Islet of Langerhans (tissue), 1 donor: ENCODE measurements at regions not wholly inside any gene's neighbourhood (a gene's known extent, or its start where the extent isn't known, plus 50 kb on each side); places are given as distances from the start of the nearest gene placed in this dataset.

Experiments used
- FAIRE-seq: peaks from one replicate; lab custom pipeline; 2011; peaks lifted over from hg19 to GRCh38; lab: Jason Lieb, UNC

- no peak for FAIRE-seq
Measured at GRCh38 chr1:58310469-58310868, 236.1 kb downstream of the OMA1 start.

- FAIRE-seq: no peak
Measured at GRCh38 chr1:58308206-58308605, 238.3 kb downstream of the OMA1 start.

DNA sequence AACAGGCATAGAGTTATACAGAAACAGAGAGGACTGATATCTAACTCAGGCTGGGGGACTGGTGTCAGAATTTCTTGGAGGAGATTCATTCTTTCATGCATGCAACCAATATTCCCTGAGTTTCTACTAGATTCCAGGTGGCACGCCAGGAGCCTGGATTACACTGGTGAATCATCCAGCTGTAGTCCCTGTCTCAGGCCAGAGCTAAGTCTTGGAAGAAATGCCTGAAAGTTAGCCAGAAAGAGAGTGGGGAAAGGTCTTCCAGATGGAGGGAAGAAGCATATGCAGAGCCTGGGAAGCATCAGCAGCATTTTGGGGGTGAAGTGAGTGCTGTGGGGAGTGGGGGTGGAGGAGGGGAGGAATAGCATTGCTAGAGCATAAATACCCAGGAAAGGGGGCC lies 239.1 kb downstream of the OMA1 start:
- FAIRE-seq: no peak

DNA sequence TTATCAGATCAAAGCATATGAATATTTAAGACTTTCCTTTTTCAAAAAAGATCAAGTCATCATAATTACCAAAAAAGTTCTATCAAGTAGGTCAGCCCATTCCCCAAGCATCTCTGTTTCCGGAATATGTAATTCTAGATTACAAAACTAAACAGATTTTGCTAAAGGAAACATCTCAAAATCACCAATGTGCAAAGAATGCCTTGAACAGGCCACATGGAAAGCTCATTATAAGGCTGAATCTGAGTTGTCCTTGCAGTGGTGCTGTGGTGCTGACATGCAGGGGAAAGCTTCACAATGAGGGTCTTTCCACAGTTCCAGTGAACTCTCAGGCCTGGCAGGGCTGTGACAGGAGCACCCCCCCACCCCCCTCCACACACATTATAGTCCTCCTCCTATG lies 240.9 kb downstream of the OMA1 start:
- no peak for FAIRE-seq

DNA sequence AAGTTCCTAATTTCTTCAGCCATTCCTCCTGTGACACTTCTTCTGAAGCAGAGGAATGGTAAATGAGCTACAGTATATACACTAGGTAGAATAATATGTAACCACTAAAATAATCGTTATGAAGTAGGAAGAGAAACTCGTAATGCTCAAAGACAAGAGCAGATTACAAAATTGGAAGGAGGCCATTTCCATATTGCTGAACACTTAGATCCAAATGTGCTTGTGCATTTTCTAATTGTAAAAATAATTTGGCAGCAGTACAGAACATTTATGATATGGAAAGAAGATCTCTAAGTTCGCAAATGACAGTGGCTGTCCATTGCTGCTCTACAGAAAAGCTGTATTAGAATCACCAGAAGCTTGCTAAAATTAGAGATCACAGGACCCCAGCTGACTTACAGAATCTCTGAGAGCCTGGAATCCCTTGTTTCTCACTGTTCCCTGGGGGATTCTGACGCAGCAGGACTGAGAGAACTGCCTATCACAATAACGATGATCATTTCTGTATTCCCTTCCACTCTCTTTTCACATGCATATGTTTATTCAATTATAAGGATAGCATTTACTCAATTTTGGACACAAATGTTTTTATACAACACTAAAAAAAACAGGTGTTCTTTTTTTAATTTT lies 242.1 kb downstream of the OMA1 start:
- no peak for FAIRE-seq

GRCh38 chr1:58303841-58304240 lies 242.7 kb downstream of the OMA1 start:
- no peak for FAIRE-seq

GRCh38 chr1:58293388-58293787 lies 253.1 kb downstream of the OMA1 start:
- FAIRE-seq: no peak

- no peak for FAIRE-seq
Measured at GRCh38 chr1:58290685-58291372, 255.7 kb downstream of the OMA1 start.

DNA sequence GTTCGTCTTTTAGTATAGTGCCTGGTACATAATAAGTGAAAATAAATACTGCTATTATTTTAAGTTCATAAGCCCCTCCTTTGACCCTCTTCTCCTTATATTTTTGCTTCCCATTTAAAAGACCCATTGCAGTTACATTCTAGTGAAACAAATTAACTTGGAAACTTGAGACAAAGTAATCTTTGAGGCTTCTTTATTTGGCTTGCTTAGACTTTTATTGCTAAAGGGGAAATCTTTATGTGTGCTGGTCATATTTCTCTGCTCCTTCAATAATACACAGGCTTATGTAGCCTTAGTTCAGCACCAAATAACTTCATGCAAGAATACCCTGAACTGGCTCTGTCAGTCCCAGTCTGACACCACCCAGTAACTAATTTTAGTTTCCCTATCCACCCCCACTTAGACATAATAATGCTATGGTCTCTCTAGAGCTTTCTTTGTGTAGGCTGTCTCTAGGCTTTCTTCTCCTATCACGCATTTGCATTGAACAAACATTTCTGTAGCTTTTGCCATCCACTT lies 257.8 kb downstream of the OMA1 start:
- no peak for FAIRE-seq

GRCh38 chr1:58287894-58288623 lies 258.5 kb downstream of the OMA1 start:
- no peak for FAIRE-seq

GRCh38 chr1:58284225-58284510 lies 262.4 kb downstream of the OMA1 start:
- FAIRE-seq: no peak

- no peak for FAIRE-seq
Measured at GRCh38 chr1:58283388-58284224, 262.9 kb downstream of the OMA1 start.

GRCh38 chr1:58282623-58283387 lies 263.7 kb downstream of the OMA1 start:
- FAIRE-seq: no peak

DNA sequence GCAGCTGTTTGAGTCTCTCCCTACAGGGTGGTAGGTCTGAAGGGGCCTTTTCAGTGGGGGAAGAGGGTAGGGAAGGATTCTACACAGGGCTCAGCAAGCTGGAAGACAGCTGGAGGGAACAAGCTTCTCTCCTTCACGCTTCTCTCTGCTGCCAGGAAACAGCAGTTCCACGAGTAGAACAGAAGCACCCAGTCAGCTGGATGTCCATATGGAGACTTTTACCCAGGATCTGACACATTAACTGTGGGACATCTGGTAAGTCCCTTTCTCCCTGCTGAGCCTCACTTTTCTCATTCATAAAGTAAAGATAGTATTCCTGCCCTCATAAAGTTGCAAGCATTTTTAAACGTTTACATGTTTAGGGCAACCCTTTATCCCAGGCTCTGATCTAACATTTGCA lies 280.3 kb downstream of the OMA1 start:
- no peak for FAIRE-seq

DNA sequence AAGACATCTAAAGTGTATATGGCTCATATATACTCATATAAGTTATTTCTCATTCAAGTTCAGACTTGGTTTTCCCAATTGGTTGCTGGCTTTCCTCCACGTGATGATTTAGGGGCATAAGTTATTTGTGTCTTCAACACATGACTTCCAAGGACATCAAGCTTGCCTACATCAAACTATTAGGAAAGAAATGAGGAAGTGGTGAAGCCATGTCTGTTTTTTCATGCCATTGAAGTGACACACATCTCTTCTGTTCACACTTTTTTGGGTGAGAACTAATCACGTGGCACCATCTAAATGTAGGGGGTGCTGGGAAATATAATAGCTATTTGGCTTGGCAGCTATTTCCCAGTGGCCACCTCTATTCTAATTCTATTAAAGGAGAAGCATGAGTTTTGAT lies 282.1 kb downstream of the OMA1 start:
- no peak for FAIRE-seq

- FAIRE-seq: no peak
Measured at GRCh38 chr1:58262702-58263101, 283.8 kb downstream of the OMA1 start.

DNA sequence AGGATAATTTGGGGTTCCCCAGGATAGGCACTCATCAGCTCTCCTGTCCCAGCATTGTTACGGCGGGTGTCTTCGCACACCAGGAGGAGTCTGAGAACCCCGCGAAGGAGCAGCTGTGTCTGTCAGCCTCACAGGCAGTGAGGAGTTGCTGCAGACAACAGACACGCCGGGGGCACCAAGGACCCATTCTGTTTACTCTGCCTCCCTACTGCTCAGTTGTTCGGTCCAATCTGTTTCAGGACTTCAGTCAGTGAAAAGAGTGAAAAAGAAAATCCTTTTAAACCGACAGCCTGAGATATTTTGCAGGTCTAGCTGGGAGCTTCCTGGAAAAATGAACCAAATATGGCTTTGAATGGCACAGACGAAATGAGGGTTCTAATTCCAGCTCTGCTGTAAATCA lies 288.4 kb downstream of the OMA1 start:
- FAIRE-seq: no peak

DNA sequence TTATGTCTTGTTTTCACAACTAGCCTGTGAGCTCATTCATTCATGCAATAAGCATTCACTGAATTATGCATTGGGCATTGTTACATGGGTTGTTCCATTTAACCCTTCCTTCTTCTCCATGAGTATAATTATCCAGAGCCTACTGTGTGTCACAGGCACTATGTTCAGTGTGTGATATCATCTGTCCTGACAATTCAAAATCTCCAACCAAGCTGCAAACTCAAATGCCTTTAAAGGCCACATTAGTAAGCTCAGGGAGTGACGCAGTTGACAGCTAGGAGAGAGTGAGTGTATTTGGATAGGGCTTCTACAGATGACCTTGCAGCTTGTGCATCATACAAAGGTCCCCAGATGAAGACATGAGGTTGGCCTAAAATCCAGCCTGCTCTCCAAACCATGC lies 289.5 kb downstream of the OMA1 start:
- no peak for FAIRE-seq

- FAIRE-seq: no peak
Measured at GRCh38 chr1:58256546-58256945, 290.0 kb downstream of the OMA1 start.

- no peak for FAIRE-seq
Measured at GRCh38 chr1:58256041-58256440, 290.5 kb downstream of the OMA1 start.

GRCh38 chr1:58255192-58255591 lies 291.3 kb downstream of the OMA1 start:
- no peak for FAIRE-seq
